ENCODE measurements at regions not wholly inside any gene's neighbourhood (a gene's known extent, or its start where the extent isn't known, plus 50 kb on each side); places are given as distances from the start of the nearest gene placed in this dataset.

DNA sequence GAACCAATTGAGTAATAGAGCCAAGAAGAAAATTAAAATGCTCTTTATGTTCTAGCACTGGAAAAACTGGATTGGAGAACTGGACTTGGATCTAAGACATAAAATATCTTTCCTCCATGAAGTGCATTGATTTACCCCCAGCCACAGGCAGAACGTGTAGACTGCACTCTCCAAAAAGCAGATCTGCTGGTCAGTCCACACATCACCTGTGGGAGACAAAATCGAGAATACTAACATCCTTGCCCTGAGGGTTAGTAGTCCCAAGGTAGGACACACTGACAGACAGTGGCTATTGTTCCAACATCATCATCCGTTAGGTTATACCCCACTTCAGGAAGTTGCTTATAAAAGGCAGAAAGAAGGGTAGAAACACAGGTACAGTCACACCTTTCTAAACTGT is 257.1 kb upstream of the STT3B start:
- Histone ChIP-seq H3F3A (ENCODE audit: low read depth) (no peaks in the 10 kb centered on the region), H3K4me1 (no peaks in the 10 kb centered on the region), H3K4me3 (no peak overlapping the region), H3K27ac (no peak overlapping the region), H3K4me2 (no peak overlapping the region), H3K79me2 (ENCODE audit: low read depth) (no peaks in the 10 kb centered on the region), H2AFZ (replicated peaks) (no peak overlapping the region), H3K9me3 (ENCODE audit: low read depth) (no peaks in the 10 kb centered on the region), H4K20me1 (ENCODE audit: low read depth) (no peaks in the 10 kb centered on the region), H3K27me3 (no peaks in the 10 kb centered on the region), H3K36me3 (no peaks in the 10 kb centered on the region), H3K9ac (no peak overlapping the region)
- Mint-ChIP-seq H3K27ac (no peak overlapping the region), H3K4me1 (peaks cover 12% of the 10 kb centered on the region), H3K9me3 (peaks cover 3% of the 10 kb centered on the region), H3K27me3 (ENCODE audit: insufficient read depth, low read depth) (peaks cover 2% of the 10 kb centered on the region), H3K4me3 (no peak overlapping the region), H3K36me3 (peaks cover 2% of the 10 kb centered on the region)
- no peak for DNase-seq (ENCODE audit: low spot score)
- no peak for TF ChIP-seq EZH2 (IDR thresholded peaks at IDR 0.05)
- TF ChIP-seq, protein P1, sequence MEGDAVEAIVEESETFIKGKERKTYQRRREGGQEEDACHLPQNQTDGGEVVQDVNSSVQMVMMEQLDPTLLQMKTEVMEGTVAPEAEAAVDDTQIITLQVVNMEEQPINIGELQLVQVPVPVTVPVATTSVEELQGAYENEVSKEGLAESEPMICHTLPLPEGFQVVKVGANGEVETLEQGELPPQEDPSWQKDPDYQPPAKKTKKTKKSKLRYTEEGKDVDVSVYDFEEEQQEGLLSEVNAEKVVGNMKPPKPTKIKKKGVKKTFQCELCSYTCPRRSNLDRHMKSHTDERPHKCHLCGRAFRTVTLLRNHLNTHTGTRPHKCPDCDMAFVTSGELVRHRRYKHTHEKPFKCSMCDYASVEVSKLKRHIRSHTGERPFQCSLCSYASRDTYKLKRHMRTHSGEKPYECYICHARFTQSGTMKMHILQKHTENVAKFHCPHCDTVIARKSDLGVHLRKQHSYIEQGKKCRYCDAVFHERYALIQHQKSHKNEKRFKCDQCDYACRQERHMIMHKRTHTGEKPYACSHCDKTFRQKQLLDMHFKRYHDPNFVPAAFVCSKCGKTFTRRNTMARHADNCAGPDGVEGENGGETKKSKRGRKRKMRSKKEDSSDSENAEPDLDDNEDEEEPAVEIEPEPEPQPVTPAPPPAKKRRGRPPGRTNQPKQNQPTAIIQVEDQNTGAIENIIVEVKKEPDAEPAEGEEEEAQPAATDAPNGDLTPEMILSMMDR (IDR thresholded peaks at IDR 0.05), result no peak
- no peak for TF ChIP-seq EZH2phosphoT487 (IDR thresholded peaks at IDR 0.05)

DNA sequence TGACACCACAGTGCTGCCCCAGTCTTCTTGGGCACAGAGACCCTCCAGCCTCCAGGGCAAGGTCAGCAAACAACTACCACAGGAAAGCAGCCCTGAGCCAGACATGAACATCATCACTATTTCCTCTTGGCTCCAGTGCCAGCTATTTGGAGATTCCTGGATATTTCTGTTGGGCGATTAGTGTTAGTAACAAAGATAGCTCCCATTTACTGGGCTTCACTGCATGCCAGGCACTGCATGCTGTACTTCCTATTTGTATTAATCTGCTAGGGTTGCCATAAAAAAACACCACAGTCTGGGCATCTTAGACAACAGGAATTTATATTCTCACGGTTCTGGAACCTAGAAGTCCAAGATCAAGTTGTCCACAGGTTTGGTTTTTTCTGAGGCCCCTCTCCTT is 255.1 kb upstream of the STT3B start:
- no peaks in the 10 kb centered on the region for H3K27me3 ChIP-seq
- no peak overlapping the region for H3K27ac Mint-ChIP-seq
- H3K27ac ChIP-seq, result no peak overlapping the region
- H3K9me3 ChIP-seq (ENCODE audit: low read depth), result no peaks in the 10 kb centered on the region
- peaks cover 4% of the 10 kb centered on the region for H3K27me3 Mint-ChIP-seq (ENCODE audit: insufficient read depth, low read depth)
- H3F3A ChIP-seq (ENCODE audit: low read depth), result no peaks in the 10 kb centered on the region
- H3K36me3 ChIP-seq, result no peaks in the 10 kb centered on the region
- H2AFZ ChIP-seq (replicated peaks), result no peak overlapping the region
- H3K4me2 ChIP-seq, result no peak overlapping the region
- H3K79me2 ChIP-seq (ENCODE audit: low read depth), result no peaks in the 10 kb centered on the region
- TF ChIP-seq, protein P1 (IDR thresholded peaks at IDR 0.05), result no peak
- no peak for TF ChIP-seq EZH2phosphoT487 (IDR thresholded peaks at IDR 0.05)
- TF ChIP-seq EZH2 (IDR thresholded peaks at IDR 0.05), result no peak
- H3K4me3 Mint-ChIP-seq, result no peak overlapping the region
- H3K9me3 Mint-ChIP-seq, result peaks cover 3% of the 10 kb centered on the region
- no peak for DNase-seq (ENCODE audit: low spot score)
- no peak overlapping the region for H3K9ac ChIP-seq
- no peak overlapping the region for H3K4me3 ChIP-seq
- H4K20me1 ChIP-seq (ENCODE audit: low read depth), result no peaks in the 10 kb centered on the region
- peaks cover under 1% of the 10 kb centered on the region for H3K4me1 Mint-ChIP-seq
- no peaks in the 10 kb centered on the region for H3K36me3 Mint-ChIP-seq
- no peaks in the 10 kb centered on the region for H3K4me1 ChIP-seq

DNA sequence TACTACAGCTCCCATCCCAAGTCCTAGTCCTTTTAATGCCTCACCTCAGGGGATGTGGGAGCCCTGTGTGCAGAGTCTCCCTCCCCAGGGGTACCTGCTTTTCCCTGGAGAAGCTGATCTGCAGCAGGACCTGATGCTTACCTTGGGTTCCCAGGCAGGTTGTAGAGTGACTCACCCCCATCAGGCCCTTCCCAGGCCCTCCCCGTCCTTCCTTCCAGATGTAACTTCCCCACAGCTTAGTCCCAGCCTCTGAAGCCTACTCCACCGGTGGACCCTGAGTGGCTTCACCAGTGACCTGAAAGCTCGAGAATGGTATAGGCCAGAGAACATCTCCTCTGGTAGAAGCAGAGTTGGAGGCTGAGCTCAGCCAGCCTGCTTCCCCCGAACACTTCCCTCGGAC is 254.2 kb upstream of the STT3B start:
- H3K9ac ChIP-seq, result no peak overlapping the region
- no peaks in the 10 kb centered on the region for H3K4me1 Mint-ChIP-seq
- DNase-seq (ENCODE audit: low spot score), result no peak
- H2AFZ ChIP-seq (replicated peaks), result no peak overlapping the region
- H3K9me3 ChIP-seq (ENCODE audit: low read depth), result no peaks in the 10 kb centered on the region
- H3K27ac Mint-ChIP-seq, result no peak overlapping the region
- no peaks in the 10 kb centered on the region for H3K36me3 ChIP-seq
- no peak overlapping the region for H3K4me3 ChIP-seq
- H4K20me1 ChIP-seq (ENCODE audit: low read depth), result no peaks in the 10 kb centered on the region
- H3F3A ChIP-seq (ENCODE audit: low read depth), result no peaks in the 10 kb centered on the region
- TF ChIP-seq EZH2phosphoT487 (IDR thresholded peaks at IDR 0.05), result no peak
- TF ChIP-seq, protein P1 (IDR thresholded peaks at IDR 0.05), result no peak
- no peak for TF ChIP-seq EZH2 (IDR thresholded peaks at IDR 0.05)
- no peak overlapping the region for H3K4me3 Mint-ChIP-seq
- no peak overlapping the region for H3K27ac ChIP-seq
- H3K9me3 Mint-ChIP-seq, result no peaks in the 10 kb centered on the region
- H3K4me1 ChIP-seq, result no peaks in the 10 kb centered on the region
- peaks cover 4% of the 10 kb centered on the region for H3K27me3 Mint-ChIP-seq (ENCODE audit: insufficient read depth, low read depth)
- no peaks in the 10 kb centered on the region for H3K79me2 ChIP-seq (ENCODE audit: low read depth)
- H3K27me3 ChIP-seq, result no peaks in the 10 kb centered on the region
- no peak overlapping the region for H3K4me2 ChIP-seq
- no peaks in the 10 kb centered on the region for H3K36me3 Mint-ChIP-seq

Measured in neural progenitor cell (in vitro differentiated cells).